Muscle layer of duodenum (tissue), 2 donors: ENCODE measurements at regions not wholly inside any gene's neighbourhood (a gene's known extent, or its start where the extent isn't known, plus 50 kb on each side); places are given as distances from the start of the nearest gene placed in this dataset.

Experiments
- H3K27ac ChIP-seq: one replicate; pipeline ENCODE4 v1.7.0; 2013; ENCODE audit warnings: mild to moderate bottlenecking, low read length
- H3K27me3 ChIP-seq: one replicate; pipeline ENCODE4 v1.7.0; 2013; ENCODE audit warnings: low read depth, mild to moderate bottlenecking, control low read depth, low read length
- H3K36me3 ChIP-seq, 2 donors: one replicate each; pipeline ENCODE4 v1.7.0; 2013; ENCODE audit warnings: low read length in 2 of 2, control low read depth in 1 of 2, mild to moderate bottlenecking in 1 of 2; ENCODE audit not compliant: insufficient read depth in 2 of 2, control insufficient read depth in 1 of 2
- H3K4me1 ChIP-seq, 2 donors: one replicate each; pipeline ENCODE4 v1.7.0; 2013; ENCODE audit warnings: low read length in 2 of 2, mild to moderate bottlenecking in 2 of 2, control low read depth in 1 of 2, moderate library complexity in 1 of 2; ENCODE audit not compliant: insufficient read depth in 2 of 2, control insufficient read depth in 1 of 2
- H3K4me3 ChIP-seq, 2 donors: one replicate each; pipeline ENCODE4 v1.7.0; 2013; ENCODE audit warnings: low read length in 2 of 2, low read depth in 1 of 2, mild to moderate bottlenecking in 1 of 2
- H3K9me3 ChIP-seq, 2 donors: one replicate each; pipeline ENCODE4 v1.7.0; 2013; ENCODE audit warnings: low read length in 2 of 2, control low read depth in 1 of 2, mild to moderate bottlenecking in 1 of 2; ENCODE audit not compliant: control insufficient read depth in 1 of 2
- donor health status: healthy.

GRCh38 chr10:3896161-3896560 is 111.2 kb upstream of the KLF6 start:
- no peaks in the 10 kb centered on the region for H3K27me3 ChIP-seq
- no peaks in the 10 kb centered on the region for H3K9me3 ChIP-seq
- no peaks in the 10 kb centered on the region for H3K36me3 ChIP-seq
- peaks cover 3 to 6% of the 10 kb centered on the region in 2 donors for H3K4me1 ChIP-seq
- no peak overlapping the region for H3K27ac ChIP-seq
- H3K4me3 ChIP-seq = no peak overlapping the region

GRCh38 chr10:3895045-3895631 is 110.1 kb upstream of the KLF6 start:
- no peaks in the 10 kb centered on the region for H3K36me3 ChIP-seq
- H3K4me3 ChIP-seq = no peak overlapping the region
- H3K27ac ChIP-seq = no peak overlapping the region
- H3K9me3 ChIP-seq = no peaks in the 10 kb centered on the region
- no peaks in the 10 kb centered on the region for H3K27me3 ChIP-seq
- H3K4me1 ChIP-seq = peaks cover 3 to 6% of the 10 kb centered on the region in 2 donors

DNA sequence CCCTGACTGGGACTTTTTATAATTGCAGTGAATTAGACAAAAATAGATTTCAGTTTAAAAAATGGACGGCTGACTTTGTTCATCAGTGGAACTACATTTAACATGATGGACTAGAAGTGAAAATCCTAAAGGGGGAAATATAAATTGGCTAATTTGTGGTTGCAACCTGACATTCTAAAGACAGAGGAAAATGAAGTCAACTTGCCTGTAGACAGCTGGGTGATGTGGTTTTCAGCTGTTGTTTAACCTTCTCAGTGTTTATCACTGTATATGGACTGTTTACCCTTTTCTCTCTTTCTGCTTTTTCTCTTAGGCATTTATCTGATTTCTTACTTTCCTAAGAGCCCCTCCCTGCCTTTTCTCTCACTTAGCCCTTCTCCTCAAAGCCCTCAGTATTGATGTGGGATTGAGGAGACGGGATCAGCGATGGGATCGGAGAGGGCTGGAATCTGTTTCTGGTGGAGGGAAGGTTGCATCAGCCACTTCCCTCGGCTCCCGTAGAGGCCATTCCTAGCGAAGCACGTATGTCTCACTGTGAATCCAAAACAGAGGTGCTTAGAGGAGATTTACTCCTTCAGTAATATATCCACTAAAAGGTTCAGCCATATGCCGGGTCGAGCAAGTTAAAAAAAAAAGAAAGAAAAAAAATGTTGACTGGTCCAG is 109.0 kb upstream of the KLF6 start:
- Histone ChIP-seq H3K9me3 (no peaks in the 10 kb centered on the region), H3K27ac (no peak overlapping the region), H3K36me3 (no peaks in the 10 kb centered on the region), H3K4me3 (no peak overlapping the region), H3K4me1 (peaks cover 3 to 6% of the 10 kb centered on the region in 2 donors), H3K27me3 (no peaks in the 10 kb centered on the region)

GRCh38 chr10:3892440-3893425 is 107.7 kb upstream of the KLF6 start:
- no peak overlapping the region for H3K4me3 ChIP-seq
- no peaks in the 10 kb centered on the region for H3K9me3 ChIP-seq
- H3K4me1 ChIP-seq = peaks cover 0 to 6% of the 10 kb centered on the region in 2 donors
- no peaks in the 10 kb centered on the region for H3K27me3 ChIP-seq
- H3K36me3 ChIP-seq = no peaks in the 10 kb centered on the region
- H3K27ac ChIP-seq = no peak overlapping the region

DNA sequence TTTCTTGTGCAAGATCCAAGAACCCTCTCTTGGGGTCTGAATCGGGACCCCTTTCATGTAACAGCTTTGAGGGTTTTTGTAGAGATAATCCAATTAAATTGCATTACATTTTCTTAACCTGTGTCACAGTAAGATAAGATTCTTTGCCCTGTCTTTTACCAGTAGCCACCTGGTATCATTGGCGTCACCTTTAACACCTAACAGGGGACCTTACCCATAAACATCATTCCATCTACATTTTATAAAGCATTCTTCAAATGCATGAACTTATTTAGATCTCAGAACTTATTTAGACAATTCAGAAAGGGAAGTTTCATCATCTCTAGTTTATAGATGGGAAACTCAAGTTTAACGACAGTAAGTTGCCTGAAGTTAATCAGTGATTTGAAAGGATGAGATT is 106.4 kb upstream of the KLF6 start:
- H3K27me3 ChIP-seq = no peaks in the 10 kb centered on the region
- H3K4me3 ChIP-seq = no peak overlapping the region
- H3K27ac ChIP-seq = no peak overlapping the region
- H3K4me1 ChIP-seq = peaks cover 0 to 6% of the 10 kb centered on the region in 2 donors
- no peaks in the 10 kb centered on the region for H3K36me3 ChIP-seq
- no peaks in the 10 kb centered on the region for H3K9me3 ChIP-seq

- H3K27ac ChIP-seq = no peak overlapping the region
- no peak overlapping the region for H3K4me3 ChIP-seq
- no peaks in the 10 kb centered on the region for H3K27me3 ChIP-seq
- no peaks in the 10 kb centered on the region for H3K36me3 ChIP-seq
- no peaks in the 10 kb centered on the region for H3K9me3 ChIP-seq
- H3K4me1 ChIP-seq = peaks cover under 1 to 6% of the 10 kb centered on the region in 2 donors
Observed at GRCh38 chr10:3890602-3891352, 105.8 kb upstream of the KLF6 start.

- Histone ChIP-seq H3K4me3 (no peak overlapping the region), H3K4me1 (peaks cover 3 to 6% of the 10 kb centered on the region in 2 donors), H3K27ac (no peak overlapping the region), H3K36me3 (no peaks in the 10 kb centered on the region), H3K9me3 (no peaks in the 10 kb centered on the region), H3K27me3 (no peaks in the 10 kb centered on the region)
Observed at GRCh38 chr10:3889961-3890522, 105.0 kb upstream of the KLF6 start.

- Histone ChIP-seq H3K4me1 (peaks cover 3 to 4% of the 10 kb centered on the region in 2 donors), H3K9me3 (no peaks in the 10 kb centered on the region), H3K36me3 (no peaks in the 10 kb centered on the region), H3K27ac (peak overlapping the region; percentile 97), H3K4me3 (no peak overlapping the region), H3K27me3 (no peaks in the 10 kb centered on the region)
Observed at GRCh38 chr10:3887885-3888476, 103.0 kb upstream of the KLF6 start.

DNA sequence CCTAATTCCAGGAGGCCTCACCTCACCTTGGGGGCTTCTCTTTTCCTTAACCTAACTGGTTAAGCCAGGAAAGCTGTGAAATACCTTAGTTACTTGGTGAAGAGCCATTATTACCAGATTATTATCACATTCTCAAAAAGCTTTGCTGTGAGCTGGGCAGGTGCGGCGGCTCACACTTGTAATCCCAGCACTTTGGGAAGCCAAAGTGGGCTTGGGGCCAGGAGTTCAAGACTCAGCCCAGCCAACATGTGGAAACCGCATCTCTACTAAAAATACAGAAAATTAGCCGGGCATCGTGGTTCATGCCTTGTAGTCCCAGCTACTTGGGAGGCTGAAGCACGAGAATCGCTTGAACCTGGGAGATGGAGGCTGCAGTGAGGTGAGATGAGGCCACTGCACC is 102.4 kb upstream of the KLF6 start:
- Histone ChIP-seq H3K4me3 (peak overlapping the region; percentile 8 to 23), H3K27ac (peak overlapping the region; percentile 97), H3K36me3 (no peaks in the 10 kb centered on the region), H3K27me3 (no peaks in the 10 kb centered on the region), H3K4me1 (peaks cover 0 to 3% of the 10 kb centered on the region in 2 donors), H3K9me3 (no peaks in the 10 kb centered on the region)

DNA sequence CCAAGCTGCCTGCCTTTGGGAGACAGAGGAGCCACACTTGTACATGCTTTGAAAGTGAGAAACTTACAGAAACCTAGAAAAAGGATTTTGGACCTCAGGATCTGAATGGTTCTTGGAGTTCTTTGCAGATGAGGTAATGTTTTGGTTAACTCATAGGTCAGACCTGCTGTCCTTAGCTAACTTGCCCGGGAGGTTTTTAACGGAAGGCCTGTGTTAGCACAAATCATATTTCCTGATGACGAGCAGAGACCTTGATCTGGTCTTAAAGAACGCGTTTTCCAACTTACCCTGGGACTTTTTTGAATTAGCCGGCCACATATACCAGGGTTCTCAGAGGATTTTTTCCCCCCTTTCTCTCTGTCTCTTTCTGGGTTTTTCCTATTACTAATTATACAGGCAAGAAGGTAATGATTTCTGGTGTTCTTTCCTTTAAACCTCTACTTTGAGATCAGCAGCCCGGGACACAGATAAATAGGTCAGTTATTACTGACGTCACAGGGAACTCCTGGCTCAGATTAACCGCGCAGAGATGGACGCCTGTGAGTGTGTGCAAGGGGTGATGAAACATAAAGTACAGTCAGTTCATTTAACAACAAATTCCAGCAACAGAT is 101.7 kb upstream of the KLF6 start:
- no peaks in the 10 kb centered on the region for H3K36me3 ChIP-seq
- no peaks in the 10 kb centered on the region for H3K9me3 ChIP-seq
- peak overlapping the region; percentile 97 for H3K27ac ChIP-seq
- H3K4me1 ChIP-seq = peaks cover 0 to 3% of the 10 kb centered on the region in 2 donors
- peak overlapping the region; percentile 23 to 32 for H3K4me3 ChIP-seq
- no peaks in the 10 kb centered on the region for H3K27me3 ChIP-seq
